ENCODE measurements at regions not wholly inside any gene's neighbourhood (a gene's known extent, or its start where the extent isn't known, plus 50 kb on each side); places are given as distances from the start of the nearest gene placed in this dataset.

DNA sequence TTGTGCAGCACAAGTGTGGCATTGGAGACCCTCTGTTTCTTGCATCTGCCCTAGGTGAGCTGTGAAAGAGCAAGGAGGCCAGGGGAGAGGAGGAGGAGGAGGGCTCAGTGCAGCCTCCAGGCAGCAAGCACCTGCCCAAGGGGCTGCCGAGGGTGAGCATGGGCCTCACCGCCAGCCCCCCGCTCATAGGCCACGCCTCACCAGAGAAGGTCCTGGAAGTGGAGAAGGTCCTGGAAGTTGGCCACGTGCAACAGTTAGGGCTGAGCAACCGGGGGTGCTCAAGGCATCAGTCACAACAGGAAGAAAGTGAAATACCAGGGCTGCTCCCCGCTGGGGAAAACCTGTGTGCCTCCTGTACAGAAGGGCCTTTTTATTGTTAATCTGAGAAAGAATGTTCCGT lies 168.9 kb downstream of the TEX29 start:
- no peak overlapping the region for H3K4me2 ChIP-seq (ENCODE audit: low read depth, low read length, poor library complexity, severe bottlenecking)
- no peak overlapping the region for H3K9ac ChIP-seq (ENCODE audit: low read length)
- H3K27me3 ChIP-seq (ENCODE audit: low read length), result no peaks in the 10 kb centered on the region
- H3K36me3 ChIP-seq (ENCODE audit: low read length), result no peaks in the 10 kb centered on the region
- H3K9me2 ChIP-seq (replicated peaks; ENCODE audit: insufficient read depth, low read length), result no peaks in the 10 kb centered on the region
- no peak overlapping the region for H3K27ac ChIP-seq (ENCODE audit: low read depth, low read length)
- no peaks in the 10 kb centered on the region for H4K20me1 ChIP-seq (ENCODE audit: low read depth, low read length)
- no peak overlapping the region for H2AFZ ChIP-seq (ENCODE audit: low read depth, low read length, severe bottlenecking)
- TF ChIP-seq, protein P1, sequence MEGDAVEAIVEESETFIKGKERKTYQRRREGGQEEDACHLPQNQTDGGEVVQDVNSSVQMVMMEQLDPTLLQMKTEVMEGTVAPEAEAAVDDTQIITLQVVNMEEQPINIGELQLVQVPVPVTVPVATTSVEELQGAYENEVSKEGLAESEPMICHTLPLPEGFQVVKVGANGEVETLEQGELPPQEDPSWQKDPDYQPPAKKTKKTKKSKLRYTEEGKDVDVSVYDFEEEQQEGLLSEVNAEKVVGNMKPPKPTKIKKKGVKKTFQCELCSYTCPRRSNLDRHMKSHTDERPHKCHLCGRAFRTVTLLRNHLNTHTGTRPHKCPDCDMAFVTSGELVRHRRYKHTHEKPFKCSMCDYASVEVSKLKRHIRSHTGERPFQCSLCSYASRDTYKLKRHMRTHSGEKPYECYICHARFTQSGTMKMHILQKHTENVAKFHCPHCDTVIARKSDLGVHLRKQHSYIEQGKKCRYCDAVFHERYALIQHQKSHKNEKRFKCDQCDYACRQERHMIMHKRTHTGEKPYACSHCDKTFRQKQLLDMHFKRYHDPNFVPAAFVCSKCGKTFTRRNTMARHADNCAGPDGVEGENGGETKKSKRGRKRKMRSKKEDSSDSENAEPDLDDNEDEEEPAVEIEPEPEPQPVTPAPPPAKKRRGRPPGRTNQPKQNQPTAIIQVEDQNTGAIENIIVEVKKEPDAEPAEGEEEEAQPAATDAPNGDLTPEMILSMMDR (IDR thresholded peaks at IDR 0.05; ENCODE audit: insufficient read depth, low read length, poor library complexity, severe bottlenecking), result no peak
- TF ChIP-seq EZH2phosphoT487 (conservative IDR thresholded peaks at IDR 0.05; ENCODE audit: low read length), result no peak
- no peaks in the 10 kb centered on the region for H3F3A ChIP-seq (ENCODE audit: insufficient read depth)
- no peaks in the 10 kb centered on the region for H3K9me3 ChIP-seq (ENCODE audit: insufficient read depth, low read length)
- H3K79me2 ChIP-seq (ENCODE audit: insufficient read depth, low read length), result no peaks in the 10 kb centered on the region
- no peak overlapping the region for H3K4me3 ChIP-seq (ENCODE audit: insufficient read depth, low read length, poor library complexity, severe bottlenecking)

DNA sequence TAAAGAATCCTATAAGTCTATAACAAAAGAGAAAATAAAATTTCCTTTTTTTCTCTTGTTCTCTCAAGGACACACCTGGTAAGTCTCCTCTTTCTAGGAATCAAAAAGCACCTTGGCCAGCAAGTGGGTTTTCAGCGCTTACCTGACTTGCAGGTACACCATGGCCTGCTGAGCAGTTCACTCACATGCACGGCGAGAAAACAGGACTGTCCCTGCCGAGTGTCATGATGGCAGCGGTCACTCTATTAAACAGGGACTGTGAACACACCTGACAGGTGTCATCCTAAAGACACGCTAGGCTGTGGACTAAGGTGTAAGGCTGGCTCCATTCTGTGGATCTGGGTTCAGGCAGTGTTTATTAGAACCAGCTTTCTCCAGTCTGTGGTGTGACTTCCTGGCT lies 170.2 kb downstream of the TEX29 start:
- H3K79me2 ChIP-seq (ENCODE audit: insufficient read depth, low read length), result no peaks in the 10 kb centered on the region
- no peak overlapping the region for H3K9ac ChIP-seq (ENCODE audit: low read length)
- H3K9me2 ChIP-seq (replicated peaks; ENCODE audit: insufficient read depth, low read length), result no peaks in the 10 kb centered on the region
- no peaks in the 10 kb centered on the region for H3K9me3 ChIP-seq (ENCODE audit: insufficient read depth, low read length)
- no peaks in the 10 kb centered on the region for H4K20me1 ChIP-seq (ENCODE audit: low read depth, low read length)
- no peak overlapping the region for H3K27ac ChIP-seq (ENCODE audit: low read depth, low read length)
- no peak for TF ChIP-seq EZH2phosphoT487 (conservative IDR thresholded peaks at IDR 0.05; ENCODE audit: low read length)
- TF ChIP-seq, protein P1 (IDR thresholded peaks at IDR 0.05; ENCODE audit: insufficient read depth, low read length, poor library complexity, severe bottlenecking), result no peak
- no peaks in the 10 kb centered on the region for H3K36me3 ChIP-seq (ENCODE audit: low read length)
- H3K4me3 ChIP-seq (ENCODE audit: insufficient read depth, low read length, poor library complexity, severe bottlenecking), result no peak overlapping the region
- no peaks in the 10 kb centered on the region for H3F3A ChIP-seq (ENCODE audit: insufficient read depth)
- H3K27me3 ChIP-seq (ENCODE audit: low read length), result no peaks in the 10 kb centered on the region
- H3K4me2 ChIP-seq (ENCODE audit: low read depth, low read length, poor library complexity, severe bottlenecking), result no peak overlapping the region
- H2AFZ ChIP-seq (ENCODE audit: low read depth, low read length, severe bottlenecking), result no peak overlapping the region

DNA sequence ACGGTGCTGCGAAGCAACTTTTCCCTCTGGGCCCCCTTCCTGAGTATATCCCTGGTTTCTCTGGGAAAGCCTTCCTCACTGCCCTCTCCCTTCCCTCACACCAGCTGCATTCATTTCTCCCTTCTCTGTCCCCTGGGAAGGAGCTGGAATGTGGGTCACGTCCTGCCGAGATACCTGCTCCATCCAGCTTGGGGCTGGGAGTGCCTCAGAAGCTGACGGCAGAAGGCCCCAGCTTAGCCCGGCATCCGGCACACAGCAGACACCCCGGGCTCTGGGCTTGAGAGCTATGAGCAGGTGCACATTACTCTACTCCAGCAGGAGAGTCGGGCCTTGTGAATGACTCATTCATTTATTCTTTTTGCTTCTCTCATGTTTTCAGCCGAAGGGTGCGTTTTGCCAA lies 170.6 kb downstream of the TEX29 start:
- H3K27me3 ChIP-seq (ENCODE audit: low read length), result no peaks in the 10 kb centered on the region
- no peak overlapping the region for H2AFZ ChIP-seq (ENCODE audit: low read depth, low read length, severe bottlenecking)
- no peaks in the 10 kb centered on the region for H3F3A ChIP-seq (ENCODE audit: insufficient read depth)
- no peaks in the 10 kb centered on the region for H3K79me2 ChIP-seq (ENCODE audit: insufficient read depth, low read length)
- TF ChIP-seq, protein P1 (IDR thresholded peaks at IDR 0.05; ENCODE audit: insufficient read depth, low read length, poor library complexity, severe bottlenecking), result no peak
- H3K4me3 ChIP-seq (ENCODE audit: insufficient read depth, low read length, poor library complexity, severe bottlenecking), result no peak overlapping the region
- H3K9ac ChIP-seq (ENCODE audit: low read length), result no peak overlapping the region
- H3K36me3 ChIP-seq (ENCODE audit: low read length), result no peaks in the 10 kb centered on the region
- H3K9me2 ChIP-seq (replicated peaks; ENCODE audit: insufficient read depth, low read length), result no peaks in the 10 kb centered on the region
- no peaks in the 10 kb centered on the region for H3K9me3 ChIP-seq (ENCODE audit: insufficient read depth, low read length)
- H3K4me2 ChIP-seq (ENCODE audit: low read depth, low read length, poor library complexity, severe bottlenecking), result no peak overlapping the region
- H4K20me1 ChIP-seq (ENCODE audit: low read depth, low read length), result no peaks in the 10 kb centered on the region
- H3K27ac ChIP-seq (ENCODE audit: low read depth, low read length), result no peak overlapping the region

DNA sequence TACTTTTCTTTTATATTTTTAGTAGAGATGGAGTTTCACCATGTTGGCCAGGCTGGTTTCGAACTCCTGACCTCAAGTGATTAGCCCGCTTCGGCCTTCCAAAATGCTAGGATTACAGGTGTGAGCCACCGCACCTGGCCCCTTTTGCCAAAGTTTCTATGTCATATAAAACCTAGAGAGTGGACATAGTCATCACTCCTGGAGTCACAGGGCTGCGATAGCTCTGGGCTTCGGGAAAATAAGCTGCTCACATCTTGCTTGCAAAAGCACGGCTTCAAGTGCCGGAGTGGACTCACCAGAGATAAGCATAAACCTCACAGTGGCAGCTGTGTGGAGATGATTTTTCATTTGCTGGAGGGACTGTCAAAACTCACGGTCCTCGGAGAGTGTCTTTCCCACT lies 171.2 kb downstream of the TEX29 start:
- H3K4me3 ChIP-seq (ENCODE audit: insufficient read depth, low read length, poor library complexity, severe bottlenecking), result no peak overlapping the region
- H2AFZ ChIP-seq (ENCODE audit: low read depth, low read length, severe bottlenecking), result no peak overlapping the region
- no peaks in the 10 kb centered on the region for H3K9me3 ChIP-seq (ENCODE audit: insufficient read depth, low read length)
- H3K9me2 ChIP-seq (replicated peaks; ENCODE audit: insufficient read depth, low read length), result no peaks in the 10 kb centered on the region
- H3K27ac ChIP-seq (ENCODE audit: low read depth, low read length), result no peak overlapping the region
- no peaks in the 10 kb centered on the region for H3K79me2 ChIP-seq (ENCODE audit: insufficient read depth, low read length)
- H3K4me2 ChIP-seq (ENCODE audit: low read depth, low read length, poor library complexity, severe bottlenecking), result no peak overlapping the region
- H3K27me3 ChIP-seq (ENCODE audit: low read length), result no peaks in the 10 kb centered on the region
- no peak overlapping the region for H3K9ac ChIP-seq (ENCODE audit: low read length)
- H3F3A ChIP-seq (ENCODE audit: insufficient read depth), result no peaks in the 10 kb centered on the region
- no peak for TF ChIP-seq EZH2phosphoT487 (conservative IDR thresholded peaks at IDR 0.05; ENCODE audit: low read length)
- TF ChIP-seq, protein P1 (IDR thresholded peaks at IDR 0.05; ENCODE audit: insufficient read depth, low read length, poor library complexity, severe bottlenecking), result no peak
- no peaks in the 10 kb centered on the region for H4K20me1 ChIP-seq (ENCODE audit: low read depth, low read length)
- no peaks in the 10 kb centered on the region for H3K36me3 ChIP-seq (ENCODE audit: low read length)
